ENCODE measurements at regions not wholly inside any gene's neighbourhood (a gene's known extent, or its start where the extent isn't known, plus 50 kb on each side); places are given as distances from the start of the nearest gene placed in this dataset.

- Histone ChIP-seq H3K9me2 (ENCODE audit: insufficient read depth) (no peaks in the 10 kb centered on the region), H2AFZ (no peak overlapping the region), H3K4me1 (ENCODE audit: insufficient read depth) (peaks cover 8% of the 10 kb centered on the region; the same call in 1 of the 2 replicates), H3K79me2 (replicated peaks; ENCODE audit: insufficient read depth) (0 out of 2 replicates have a peak, but pooled peaks cover 3% of the 10 kb centered on the region), H4K20me1 (replicated peaks; ENCODE audit: insufficient read depth) (no peaks in the 10 kb centered on the region), H3K4me2 (no peak overlapping the region), H3K27ac (ENCODE audit: low read depth) (no peak overlapping the region), H3K4me3 (no peak overlapping the region), H3K27me3 (ENCODE audit: insufficient read depth) (no peaks in the 10 kb centered on the region), H3F3A (replicated peaks; ENCODE audit: low read depth) (no peaks in the 10 kb centered on the region), H3K36me3 (ENCODE audit: insufficient read depth) (no peaks in the 10 kb centered on the region)
- DNase-seq (ENCODE audit: low spot score) (no peak), ATAC-seq (no peak)
- Mint-ChIP-seq H3K27ac (no peak overlapping the region), H3K27me3 (ENCODE audit: insufficient read depth, low read depth, poor library complexity) (peaks cover 5% of the 10 kb centered on the region), H3K4me1 (peaks cover 28% of the 10 kb centered on the region), H3K9me3 (no peaks in the 10 kb centered on the region), H3K36me3 (ENCODE audit: low read depth) (peaks cover 17% of the 10 kb centered on the region; the same call in 2 of the 3 replicates), H3K4me3 (no peak overlapping the region)
- TF ChIP-seq NANOG (IDR thresholded peaks at IDR 0.05; ENCODE audit: borderline replicate concordance) (no peak), EZH2 (IDR thresholded peaks at IDR 0.05; ENCODE audit: low read depth, unreplicated experiment) (no peak), CREB1 (CRISPR knock-in tag; IDR thresholded peaks at IDR 0.05; ENCODE audit: low read depth) (no peak), ZNF114 (CRISPR knock-in tag; IDR thresholded peaks at IDR 0.05) (no peak)
Observed at GRCh38 chr12:125458552-125459268, 393.5 kb downstream of the AACS start.

GRCh38 chr12:125461831-125462230 is 396.6 kb downstream of the AACS start:
- ATAC-seq (no peak), DNase-seq (ENCODE audit: low spot score) (no peak)
- H3K4me2 ChIP-seq = no peak overlapping the region
- H3K36me3 Mint-ChIP-seq (ENCODE audit: low read depth) = peaks cover 17% of the 10 kb centered on the region; the same call in 2 of the 3 replicates
- no peak overlapping the region for H3K27ac ChIP-seq (ENCODE audit: low read depth)
- no peak overlapping the region for H2AFZ ChIP-seq
- no peak overlapping the region for H3K4me3 ChIP-seq
- H3K36me3 ChIP-seq (ENCODE audit: insufficient read depth) = no peaks in the 10 kb centered on the region
- H3K27me3 Mint-ChIP-seq (ENCODE audit: insufficient read depth, low read depth, poor library complexity) = peaks cover 9% of the 10 kb centered on the region
- peaks cover 9% of the 10 kb centered on the region; the same call in 1 of the 2 replicates for H3K79me2 ChIP-seq (replicated peaks; ENCODE audit: insufficient read depth)
- no peaks in the 10 kb centered on the region for H3F3A ChIP-seq (replicated peaks; ENCODE audit: low read depth)
- no peaks in the 10 kb centered on the region; the same call in 1 of the 2 replicates for H4K20me1 ChIP-seq (replicated peaks; ENCODE audit: insufficient read depth)
- H3K9me3 Mint-ChIP-seq = no peaks in the 10 kb centered on the region
- H3K27ac Mint-ChIP-seq = no peak overlapping the region
- no peaks in the 10 kb centered on the region for H3K4me1 ChIP-seq (ENCODE audit: insufficient read depth)
- H3K9me2 ChIP-seq (ENCODE audit: insufficient read depth) = no peaks in the 10 kb centered on the region
- H3K4me1 Mint-ChIP-seq = peaks cover 12% of the 10 kb centered on the region
- no peaks in the 10 kb centered on the region for H3K27me3 ChIP-seq (ENCODE audit: insufficient read depth)
- H3K4me3 Mint-ChIP-seq = no peak overlapping the region
- TF ChIP-seq, protein P1, sequence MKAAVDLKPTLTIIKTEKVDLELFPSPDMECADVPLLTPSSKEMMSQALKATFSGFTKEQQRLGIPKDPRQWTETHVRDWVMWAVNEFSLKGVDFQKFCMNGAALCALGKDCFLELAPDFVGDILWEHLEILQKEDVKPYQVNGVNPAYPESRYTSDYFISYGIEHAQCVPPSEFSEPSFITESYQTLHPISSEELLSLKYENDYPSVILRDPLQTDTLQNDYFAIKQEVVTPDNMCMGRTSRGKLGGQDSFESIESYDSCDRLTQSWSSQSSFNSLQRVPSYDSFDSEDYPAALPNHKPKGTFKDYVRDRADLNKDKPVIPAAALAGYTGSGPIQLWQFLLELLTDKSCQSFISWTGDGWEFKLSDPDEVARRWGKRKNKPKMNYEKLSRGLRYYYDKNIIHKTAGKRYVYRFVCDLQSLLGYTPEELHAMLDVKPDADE (IDR thresholded peaks at IDR 0.05) = no peak
- no peak for TF ChIP-seq STAT1 (IDR thresholded peaks at IDR 0.05; ENCODE audit: unreplicated experiment)
- TF ChIP-seq, protein P2, sequence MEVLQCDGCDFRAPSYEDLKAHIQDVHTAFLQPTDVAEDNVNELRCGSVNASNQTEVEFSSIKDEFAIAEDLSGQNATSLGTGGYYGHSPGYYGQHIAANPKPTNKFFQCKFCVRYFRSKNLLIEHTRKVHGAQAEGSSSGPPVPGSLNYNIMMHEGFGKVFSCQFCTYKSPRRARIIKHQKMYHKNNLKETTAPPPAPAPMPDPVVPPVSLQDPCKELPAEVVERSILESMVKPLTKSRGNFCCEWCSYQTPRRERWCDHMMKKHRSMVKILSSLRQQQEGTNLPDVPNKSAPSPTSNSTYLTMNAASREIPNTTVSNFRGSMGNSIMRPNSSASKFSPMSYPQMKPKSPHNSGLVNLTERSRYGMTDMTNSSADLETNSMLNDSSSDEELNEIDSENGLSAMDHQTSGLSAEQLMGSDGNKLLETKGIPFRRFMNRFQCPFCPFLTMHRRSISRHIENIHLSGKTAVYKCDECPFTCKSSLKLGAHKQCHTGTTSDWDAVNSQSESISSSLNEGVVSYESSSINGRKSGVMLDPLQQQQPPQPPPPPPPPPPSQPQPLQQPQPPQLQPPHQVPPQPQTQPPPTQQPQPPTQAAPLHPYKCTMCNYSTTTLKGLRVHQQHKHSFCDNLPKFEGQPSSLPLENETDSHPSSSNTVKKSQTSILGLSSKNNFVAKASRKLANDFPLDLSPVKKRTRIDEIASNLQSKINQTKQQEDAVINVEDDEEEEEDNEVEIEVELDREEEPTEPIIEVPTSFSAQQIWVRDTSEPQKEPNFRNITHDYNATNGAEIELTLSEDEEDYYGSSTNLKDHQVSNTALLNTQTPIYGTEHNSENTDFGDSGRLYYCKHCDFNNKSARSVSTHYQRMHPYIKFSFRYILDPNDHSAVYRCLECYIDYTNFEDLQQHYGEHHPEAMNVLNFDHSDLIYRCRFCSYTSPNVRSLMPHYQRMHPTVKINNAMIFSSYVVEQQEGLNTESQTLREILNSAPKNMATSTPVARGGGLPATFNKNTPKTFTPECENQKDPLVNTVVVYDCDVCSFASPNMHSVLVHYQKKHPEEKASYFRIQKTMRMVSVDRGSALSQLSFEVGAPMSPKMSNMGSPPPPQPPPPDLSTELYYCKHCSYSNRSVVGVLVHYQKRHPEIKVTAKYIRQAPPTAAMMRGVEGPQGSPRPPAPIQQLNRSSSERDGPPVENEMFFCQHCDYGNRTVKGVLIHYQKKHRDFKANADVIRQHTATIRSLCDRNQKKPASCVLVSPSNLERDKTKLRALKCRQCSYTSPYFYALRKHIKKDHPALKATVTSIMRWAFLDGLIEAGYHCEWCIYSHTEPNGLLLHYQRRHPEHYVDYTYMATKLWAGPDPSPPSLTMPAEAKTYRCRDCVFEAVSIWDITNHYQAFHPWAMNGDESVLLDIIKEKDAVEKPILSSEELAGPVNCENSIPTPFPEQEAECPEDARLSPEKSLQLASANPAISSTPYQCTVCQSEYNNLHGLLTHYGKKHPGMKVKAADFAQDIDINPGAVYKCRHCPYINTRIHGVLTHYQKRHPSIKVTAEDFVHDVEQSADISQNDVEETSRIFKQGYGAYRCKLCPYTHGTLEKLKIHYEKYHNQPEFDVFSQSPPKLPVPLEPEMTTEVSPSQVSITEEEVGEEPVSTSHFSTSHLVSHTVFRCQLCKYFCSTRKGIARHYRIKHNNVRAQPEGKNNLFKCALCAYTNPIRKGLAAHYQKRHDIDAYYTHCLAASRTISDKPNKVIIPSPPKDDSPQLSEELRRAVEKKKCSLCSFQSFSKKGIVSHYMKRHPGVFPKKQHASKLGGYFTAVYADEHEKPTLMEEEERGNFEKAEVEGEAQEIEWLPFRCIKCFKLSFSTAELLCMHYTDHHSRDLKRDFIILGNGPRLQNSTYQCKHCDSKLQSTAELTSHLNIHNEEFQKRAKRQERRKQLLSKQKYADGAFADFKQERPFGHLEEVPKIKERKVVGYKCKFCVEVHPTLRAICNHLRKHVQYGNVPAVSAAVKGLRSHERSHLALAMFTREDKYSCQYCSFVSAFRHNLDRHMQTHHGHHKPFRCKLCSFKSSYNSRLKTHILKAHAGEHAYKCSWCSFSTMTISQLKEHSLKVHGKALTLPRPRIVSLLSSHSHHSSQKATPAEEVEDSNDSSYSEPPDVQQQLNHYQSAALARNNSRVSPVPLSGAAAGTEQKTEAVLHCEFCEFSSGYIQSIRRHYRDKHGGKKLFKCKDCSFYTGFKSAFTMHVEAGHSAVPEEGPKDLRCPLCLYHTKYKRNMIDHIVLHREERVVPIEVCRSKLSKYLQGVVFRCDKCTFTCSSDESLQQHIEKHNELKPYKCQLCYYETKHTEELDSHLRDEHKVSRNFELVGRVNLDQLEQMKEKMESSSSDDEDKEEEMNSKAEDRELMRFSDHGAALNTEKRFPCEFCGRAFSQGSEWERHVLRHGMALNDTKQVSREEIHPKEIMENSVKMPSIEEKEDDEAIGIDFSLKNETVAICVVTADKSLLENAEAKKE (CRISPR knock-in tag; IDR thresholded peaks at IDR 0.05) = no peak
- TF ChIP-seq, protein P3, sequence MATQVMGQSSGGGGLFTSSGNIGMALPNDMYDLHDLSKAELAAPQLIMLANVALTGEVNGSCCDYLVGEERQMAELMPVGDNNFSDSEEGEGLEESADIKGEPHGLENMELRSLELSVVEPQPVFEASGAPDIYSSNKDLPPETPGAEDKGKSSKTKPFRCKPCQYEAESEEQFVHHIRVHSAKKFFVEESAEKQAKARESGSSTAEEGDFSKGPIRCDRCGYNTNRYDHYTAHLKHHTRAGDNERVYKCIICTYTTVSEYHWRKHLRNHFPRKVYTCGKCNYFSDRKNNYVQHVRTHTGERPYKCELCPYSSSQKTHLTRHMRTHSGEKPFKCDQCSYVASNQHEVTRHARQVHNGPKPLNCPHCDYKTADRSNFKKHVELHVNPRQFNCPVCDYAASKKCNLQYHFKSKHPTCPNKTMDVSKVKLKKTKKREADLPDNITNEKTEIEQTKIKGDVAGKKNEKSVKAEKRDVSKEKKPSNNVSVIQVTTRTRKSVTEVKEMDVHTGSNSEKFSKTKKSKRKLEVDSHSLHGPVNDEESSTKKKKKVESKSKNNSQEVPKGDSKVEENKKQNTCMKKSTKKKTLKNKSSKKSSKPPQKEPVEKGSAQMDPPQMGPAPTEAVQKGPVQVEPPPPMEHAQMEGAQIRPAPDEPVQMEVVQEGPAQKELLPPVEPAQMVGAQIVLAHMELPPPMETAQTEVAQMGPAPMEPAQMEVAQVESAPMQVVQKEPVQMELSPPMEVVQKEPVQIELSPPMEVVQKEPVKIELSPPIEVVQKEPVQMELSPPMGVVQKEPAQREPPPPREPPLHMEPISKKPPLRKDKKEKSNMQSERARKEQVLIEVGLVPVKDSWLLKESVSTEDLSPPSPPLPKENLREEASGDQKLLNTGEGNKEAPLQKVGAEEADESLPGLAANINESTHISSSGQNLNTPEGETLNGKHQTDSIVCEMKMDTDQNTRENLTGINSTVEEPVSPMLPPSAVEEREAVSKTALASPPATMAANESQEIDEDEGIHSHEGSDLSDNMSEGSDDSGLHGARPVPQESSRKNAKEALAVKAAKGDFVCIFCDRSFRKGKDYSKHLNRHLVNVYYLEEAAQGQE (IDR thresholded peaks at IDR 0.05; ENCODE audit: unreplicated experiment) = no peak
- TF ChIP-seq ZNF331 (CRISPR knock-in tag; IDR thresholded peaks at IDR 0.05; ENCODE audit: low read depth) = no peak
- no peak for TF ChIP-seq EZH2phosphoT487 (IDR thresholded peaks at IDR 0.05; ENCODE audit: unreplicated experiment)
- no peak for TF ChIP-seq JUNB (IDR thresholded peaks at IDR 0.05; ENCODE audit: unreplicated experiment)
- no peak for TF ChIP-seq CREB1 (CRISPR knock-in tag; IDR thresholded peaks at IDR 0.05; ENCODE audit: low read depth)
